Spleen (tissue), 7 donors: ENCODE measurements at regions not wholly inside any gene's neighbourhood (a gene's known extent, or its start where the extent isn't known, plus 50 kb on each side); places are given as distances from the start of the nearest gene placed in this dataset.

Experiments
- CTCF ChIP-seq, 11 experiments: fragments of 200-600 bp in 7 of 11; fragments of 450-650 bp in 4 of 11; sonication (generic) in 4 of 11; IDR thresholded peaks in 8 of 11; conservative IDR thresholded peaks in 3 of 11; 1 replicate in 7 of 11; 2 replicates in 4 of 11; pipeline versions ENCODE4 v1.4.0 to v1.8.0; 2016 to 2021; ENCODE audit warnings: antibody characterized with exemption in 11 of 11, inconsistent platforms in 4 of 11, mild to moderate bottlenecking in 1 of 11
- POLR2A ChIP-seq, 3 donors: fragments of 450-650 bp; IDR thresholded peaks; one replicate each; pipeline ENCODE4 v1.5.1; 2017; ENCODE audit warnings: antibody characterized with exemption in 3 of 3, mild to moderate bottlenecking in 1 of 3
- POLR2AphosphoS5 ChIP-seq, 3 donors: sonication (generic); formaldehyde crosslinking; IDR thresholded peaks; one replicate each; pipeline ENCODE4 v1.5.1; 2017; ENCODE audit warnings: antibody characterized with exemption in 3 of 3
- donor health status: DM: no; HTN: no; CAD: no; lungs with moderate emphysema.
- donor health status: DM: no; HTN: no; CAD: no.
- donor health status: DM: no; HTN: no; CAD: no.

- no peak for TF ChIP-seq POLR2A (IDR thresholded peaks at IDR 0.05)
- no peak for TF ChIP-seq CTCF (IDR thresholded peaks at IDR 0.05 in 8 of 11, conservative IDR thresholded peaks at IDR 0.05 in 3 of 11)
- no peak for TF ChIP-seq POLR2AphosphoS5 (IDR thresholded peaks at IDR 0.05)
Observed at GRCh38 chr3:163779396-163780344, 1298.6 kb downstream of the SI start.
